SK-N-SH (cell line): ENCODE measurements at regions not wholly inside any gene's neighbourhood (a gene's known extent, or its start where the extent isn't known, plus 50 kb on each side); places are given as distances from the start of the nearest gene placed in this dataset.

Experiments
- CTCF ChIA-PET: fragments of 300-600, 350-600 bp; formaldehyde crosslinking; extraction: SDS; loops from one replicate; lab custom pipeline; 2021; lab: Yijun Ruan, JAX
- POLR2A ChIA-PET: fragments of 350-600 bp; sonication (Branson Sonifier 250); formaldehyde crosslinking; extraction: SDS; loops from one replicate; lab custom pipeline; 2020; ENCODE audit warnings: antibody characterized with exemption, inconsistent platforms; lab: Yijun Ruan, JAX
- DNase-seq: peaks from one replicate; pipeline ENCODE4 v3.0.0; 2012
- H2AFZ ChIP-seq: fragments of 200-600 bp; sonication (generic); 2 replicates; pipeline ENCODE4 v1.8.1; 2016; ENCODE audit warnings: antibody characterized with exemption, mild to moderate bottlenecking, low read depth
- H3F3A ChIP-seq: fragments of 200-600 bp; sonication (generic); replicated peaks from 2 replicates; pipeline ENCODE3; 2016; ENCODE audit warnings: antibody characterized with exemption, mild to moderate bottlenecking; ENCODE audit not compliant: insufficient read depth
- H3K27ac ChIP-seq, 2 experiments: fragments of 200-500 bp in 1 of 2; fragments of 200-600 bp in 1 of 2; sonication (Bioruptor generic) in 1 of 2; sonication (generic), shearing (Covaris generic) in 1 of 2; 2 replicates each; pipeline versions ENCODE4 v1.5.1 to v1.6.1; 2014 to 2016; ENCODE audit warnings: low read depth in 2 of 2, inconsistent platforms in 1 of 2, low read length in 1 of 2, mild to moderate bottlenecking in 1 of 2, mixed read lengths in 1 of 2
- H3K27me3 ChIP-seq: fragments of 200-600 bp; sonication (generic), shearing (Covaris generic); 2 replicates; pipeline ENCODE4 v1.6.1; 2016; ENCODE audit warnings: mixed run types; ENCODE audit not compliant: insufficient read depth
- H3K36me3 ChIP-seq, 2 experiments: fragments of 200-500 bp in 1 of 2; fragments of 200-600 bp in 1 of 2; sonication (Bioruptor generic) in 1 of 2; sonication (generic) in 1 of 2; replicated peaks in 1 of 2; 2 replicates each; pipeline versions ENCODE3 to v1.5.1; 2014 to 2016; ENCODE audit warnings: low read length in 1 of 2, mild to moderate bottlenecking in 1 of 2; ENCODE audit not compliant: insufficient read depth in 2 of 2, control insufficient read depth in 1 of 2
- H3K4me1 ChIP-seq, 2 experiments: fragments of 200-500 bp in 1 of 2; fragments of 200-600 bp in 1 of 2; sonication (Bioruptor generic) in 1 of 2; sonication (generic), shearing (Covaris generic) in 1 of 2; 2 replicates each; pipeline versions ENCODE4 v1.5.1 to v1.6.1; 2014 to 2016; ENCODE audit warnings: low read depth in 1 of 2, low read length in 1 of 2, mixed run types in 1 of 2; ENCODE audit not compliant: insufficient read depth in 2 of 2, control insufficient read depth in 1 of 2
- H3K4me2 ChIP-seq: fragments of 200-600 bp; sonication (generic), shearing (Covaris generic); 2 replicates; pipeline ENCODE4 v1.6.1; 2017; ENCODE audit warnings: mixed run types
- H3K4me3 ChIP-seq, 2 experiments: fragments of 200-500 bp in 1 of 2; fragments of 200-600 bp in 1 of 2; sonication (Bioruptor generic) in 1 of 2; sonication (generic), shearing (Covaris generic) in 1 of 2; 2 replicates each; pipeline versions ENCODE4 v1.5.1 to v1.8.1; 2014 to 2016; ENCODE audit warnings: low read depth in 2 of 2, inconsistent platforms in 1 of 2, low read length in 1 of 2, mild to moderate bottlenecking in 1 of 2, mixed read lengths in 1 of 2, moderate library complexity in 1 of 2
- H3K79me2 ChIP-seq: fragments of 200-600 bp; sonication (generic); 2 replicates; pipeline ENCODE4 v1.8.1; 2017; ENCODE audit warnings: mild to moderate bottlenecking; ENCODE audit not compliant: insufficient read depth
- H3K9ac ChIP-seq: fragments of 200-600 bp; sonication (generic); 2 replicates; pipeline ENCODE4 v1.6.1; 2017; ENCODE audit warnings: mixed run types
- H3K9me2 ChIP-seq: fragments of 200-600 bp; sonication (generic); 2 replicates; pipeline ENCODE4 v1.6.1; 2017; ENCODE audit warnings: mixed run types
- H3K9me3 ChIP-seq: fragments of 200-600 bp; sonication (generic); 2 replicates; pipeline ENCODE4 v1.6.1; 2017; ENCODE audit warnings: mixed run types, mild to moderate bottlenecking, moderate library complexity
- H4K20me1 ChIP-seq: fragments of 200-600 bp; sonication (generic); 2 replicates; pipeline ENCODE4 v1.6.1; 2017; ENCODE audit warnings: mild to moderate bottlenecking, mixed run types; ENCODE audit not compliant: insufficient read depth
- EZH2phosphoT487 ChIP-seq: fragments of 200-600 bp; sonication (generic); IDR thresholded peaks from 2 replicates; pipeline ENCODE4 v1.6.1; 2017; ENCODE audit warnings: low read depth, mixed run types, mild to moderate bottlenecking, antibody characterized with exemption, moderate library complexity, borderline replicate concordance
- FOSL2 ChIP-seq: IDR thresholded peaks from 2 replicates; pipeline ENCODE4 v1.4.0; 2012; ENCODE audit warnings: low read depth, mild to moderate bottlenecking, moderate library complexity, borderline replicate concordance
- FOXJ3 ChIP-seq: sonication (generic); formaldehyde crosslinking; IDR thresholded peaks from 2 replicates; pipeline ENCODE4 v1.5.1; 2020; ENCODE audit warnings: mild to moderate bottlenecking, missing genetic modification reagents
- GATA2 ChIP-seq: sonication (generic); formaldehyde crosslinking; IDR thresholded peaks from 2 replicates; pipeline ENCODE4 v1.5.0; 2020; ENCODE audit warnings: mild to moderate bottlenecking, missing genetic modification reagents
- IRF3 ChIP-seq: fragments of 150-350 bp; IDR thresholded peaks from 2 replicates; pipeline ENCODE4 v1.6.1; 2016; ENCODE audit warnings: mild to moderate bottlenecking, low read depth, low read length
- JUND ChIP-seq: IDR thresholded peaks from 2 replicates; pipeline ENCODE4 v1.4.0; 2012
- MAX ChIP-seq: IDR thresholded peaks from 2 replicates; pipeline ENCODE4 v1.4.0; 2012; ENCODE audit warnings: low read depth
- MEF2A ChIP-seq: IDR thresholded peaks from 2 replicates; pipeline ENCODE4 v1.4.0; 2012; ENCODE audit warnings: low read depth, borderline replicate concordance
- NFIC ChIP-seq: IDR thresholded peaks from 2 replicates; pipeline ENCODE4 v1.4.0; 2012; ENCODE audit warnings: borderline replicate concordance
- NRF1 ChIP-seq: IDR thresholded peaks from 2 replicates; pipeline ENCODE4 v1.6.1; 2012; ENCODE audit warnings: low read depth, mild to moderate bottlenecking, low read length
- POLR2AphosphoS5 ChIP-seq: IDR thresholded peaks from 2 replicates; pipeline ENCODE4 v1.6.1; 2012; ENCODE audit warnings: low read depth, low read length
- RAD21 ChIP-seq: IDR thresholded peaks from 2 replicates; pipeline ENCODE4 v1.6.1; 2012; ENCODE audit warnings: mild to moderate bottlenecking, low read length
- RCOR1 ChIP-seq: fragments of 150-350 bp; IDR thresholded peaks from 2 replicates; pipeline ENCODE4 v1.6.1; 2017; ENCODE audit warnings: antibody characterized with exemption, low read length
- REST ChIP-seq: IDR thresholded peaks from 2 replicates; pipeline ENCODE4 v1.6.1; 2012; ENCODE audit warnings: mild to moderate bottlenecking, low read depth, low read length, moderate library complexity
- RFX5 ChIP-seq: IDR thresholded peaks from 2 replicates; pipeline ENCODE4 v1.6.1; 2012; ENCODE audit warnings: mild to moderate bottlenecking, improper control_type of control experiment, low read length
- TAF1 ChIP-seq: IDR thresholded peaks from 2 replicates; pipeline ENCODE4 v1.6.1; 2012; ENCODE audit warnings: low read depth, mild to moderate bottlenecking, low read length, moderate library complexity, borderline replicate concordance
- TEAD4 ChIP-seq: IDR thresholded peaks from 2 replicates; pipeline ENCODE4 v1.4.0; 2012; ENCODE audit warnings: mild to moderate bottlenecking, borderline replicate concordance; ENCODE audit not compliant: insufficient read depth
- USF1 ChIP-seq: IDR thresholded peaks from 2 replicates; pipeline ENCODE4 v1.4.0; 2012; ENCODE audit warnings: low read depth, borderline replicate concordance
- USF2 ChIP-seq: fragments of 150-350 bp; IDR thresholded peaks from 2 replicates; pipeline ENCODE4 v1.6.1; 2017; ENCODE audit warnings: antibody characterized with exemption, low read length, low read depth, borderline replicate concordance
- YY1 ChIP-seq: IDR thresholded peaks from 2 replicates; pipeline ENCODE4 v1.4.0; 2012; ENCODE audit warnings: low read depth, mild to moderate bottlenecking
- ZBTB33 ChIP-seq: IDR thresholded peaks from 2 replicates; pipeline ENCODE4 v1.4.0; 2012; ENCODE audit warnings: low read depth, borderline replicate concordance
- WGBS: methylation state at CpG from one replicate; pipeline ENCODE4 v1.1.6; 2017; ENCODE audit warnings: low lambda C conversion rate; 5-methylcytosine and 5-hydroxymethylcytosine counted together

- TF ChIP-seq MAX (no peak), MEF2A (no peak), RAD21 (no peak), GATA2 (CRISPR knock-in tag) (no peak), TEAD4 (no peak)
Observed at GRCh38 chr2:58788402-58788801, 547.3 kb upstream of the FANCL start (continued).

GRCh38 chr2:58770846-58771245, 529.7 kb upstream of the FANCL start:
- H3K36me3 ChIP-seq: no peaks in the 10 kb centered on the region
- no peaks in the 10 kb centered on the region for H3K79me2 ChIP-seq
- H3K9me3 ChIP-seq: no peaks in the 10 kb centered on the region
- 41% methylated on average over 5 of the region's 5 CpGs for WGBS
- H2AFZ ChIP-seq: no peak overlapping the region
- H3F3A ChIP-seq: no peaks in the 10 kb centered on the region
- H3K27me3 ChIP-seq: no peaks in the 10 kb centered on the region
- H3K4me1 ChIP-seq: peaks cover 0 to 12% of the 10 kb centered on the region in 2 experiments; a peak in 2 of 4 replicates
- no peaks in the 10 kb centered on the region for H4K20me1 ChIP-seq
- H3K9me2 ChIP-seq: no peaks in the 10 kb centered on the region
- H3K4me3 ChIP-seq: no peak overlapping the region
- no peak overlapping the region for H3K9ac ChIP-seq
- H3K4me2 ChIP-seq: no peak overlapping the region
- ChIA-PET CTCF (interaction anchor here (1.2 to 1.9 kb wide), 2 partner anchors 8 to 1011 kb away, joined by 5 read pairs; no protein-coding TSS in a partner anchor), POLR2A (no interaction called here)
- no peak for TF ChIP-seq NFIC
- TF ChIP-seq USF2: no peak
- no peak for TF ChIP-seq RCOR1
- TF ChIP-seq USF1: no peak
- no peak for TF ChIP-seq TAF1
- no peak for TF ChIP-seq ZBTB33
- TF ChIP-seq JUND: no peak
- no peak for TF ChIP-seq NRF1
- no peak for TF ChIP-seq TEAD4
- TF ChIP-seq RFX5: no peak
- TF ChIP-seq MAX: no peak
- TF ChIP-seq FOSL2: no peak
- TF ChIP-seq FOXJ3: no peak
- no peak for TF ChIP-seq EZH2phosphoT487
- TF ChIP-seq POLR2AphosphoS5: no peak
- TF ChIP-seq YY1: no peak
- no peak for TF ChIP-seq REST
- TF ChIP-seq IRF3: no peak
- no peak for DNase-seq
- H3K27ac ChIP-seq: peak overlapping the region in 1 of 2 experiments; percentile 67; a peak in 2 of 4 replicates
